ENCODE measurements at regions not wholly inside any gene's neighbourhood (a gene's known extent, or its start where the extent isn't known, plus 50 kb on each side); places are given as distances from the start of the nearest gene placed in this dataset.

- Histone ChIP-seq H3K4me1 (replicated peaks) (no peaks in the 10 kb centered on the region), H3K36me3 (no peaks in the 10 kb centered on the region), H3K9me3 (no peaks in the 10 kb centered on the region), H3K27ac (no peak overlapping the region), H3K4me3 (no peak overlapping the region), H3K27me3 (replicated peaks; ENCODE audit: insufficient read depth) (no peaks in the 10 kb centered on the region)
- intact Hi-C loops (cut with DNase I), result no loop called here
- DNase-seq (ENCODE audit: low spot score), result no peak
- 89% methylated on average over 4 of the region's 4 CpGs for WGBS
- TF ChIP-seq POLR2AphosphoS5 (IDR thresholded peaks at IDR 0.05) (no peak), CTCF (IDR thresholded peaks at IDR 0.05) (no peak)
Measured at GRCh38 chr2:215684448-215685237, 248.8 kb upstream of the FN1 start.

- Histone ChIP-seq H3K27ac (no peak overlapping the region), H3K36me3 (no peaks in the 10 kb centered on the region), H3K27me3 (replicated peaks; ENCODE audit: insufficient read depth) (no peaks in the 10 kb centered on the region), H3K4me1 (replicated peaks) (no peaks in the 10 kb centered on the region), H3K9me3 (no peaks in the 10 kb centered on the region), H3K4me3 (no peak overlapping the region)
- TF ChIP-seq CTCF (IDR thresholded peaks at IDR 0.05), result no peak
- no peak for TF ChIP-seq POLR2A (IDR thresholded peaks at IDR 0.05)
- no peak for TF ChIP-seq POLR2AphosphoS5 (IDR thresholded peaks at IDR 0.05)
- no peak for DNase-seq (ENCODE audit: low spot score)
- intact Hi-C loops (cut with DNase I), result no loop called here
- WGBS, result 62% methylated on average over 4 of the region's 4 CpGs
Measured at GRCh38 chr2:215683295-215683694, 247.4 kb upstream of the FN1 start.

GRCh38 chr2:215681799-215682596 is 246.1 kb upstream of the FN1 start:
- H3K4me1 ChIP-seq (replicated peaks), result no peaks in the 10 kb centered on the region
- H3K36me3 ChIP-seq, result no peaks in the 10 kb centered on the region
- no peak overlapping the region for H3K4me3 ChIP-seq
- H3K27me3 ChIP-seq (replicated peaks; ENCODE audit: insufficient read depth), result no peaks in the 10 kb centered on the region
- intact Hi-C loops (cut with DNase I), result no loop called here
- no peaks in the 10 kb centered on the region for H3K9me3 ChIP-seq
- no peak for DNase-seq (ENCODE audit: low spot score)
- H3K27ac ChIP-seq, result no peak overlapping the region
- 59% methylated on average over 4 of the region's 4 CpGs for WGBS
- TF ChIP-seq POLR2A (IDR thresholded peaks at IDR 0.05) (no peak), CTCF (IDR thresholded peaks at IDR 0.05) (no peak), POLR2AphosphoS5 (IDR thresholded peaks at IDR 0.05) (no peak)

GRCh38 chr2:215680605-215681598 is 245.0 kb upstream of the FN1 start:
- TF ChIP-seq POLR2AphosphoS5 (IDR thresholded peaks at IDR 0.05) (no peak), POLR2A (IDR thresholded peaks at IDR 0.05) (no peak), CTCF (IDR thresholded peaks at IDR 0.05) (no peak)
- no peaks in the 10 kb centered on the region for H3K9me3 ChIP-seq
- no peaks in the 10 kb centered on the region for H3K4me1 ChIP-seq (replicated peaks)
- no peaks in the 10 kb centered on the region for H3K36me3 ChIP-seq
- 32% methylated on average over 6 of the region's 6 CpGs for WGBS
- H3K4me3 ChIP-seq, result no peak overlapping the region
- H3K27me3 ChIP-seq (replicated peaks; ENCODE audit: insufficient read depth), result no peaks in the 10 kb centered on the region
- intact Hi-C loops (cut with DNase I), result no loop called here
- no peak for DNase-seq (ENCODE audit: low spot score)
- no peak overlapping the region for H3K27ac ChIP-seq
